ENCODE measurements at regions not wholly inside any gene's neighbourhood (a gene's known extent, or its start where the extent isn't known, plus 50 kb on each side); places are given as distances from the start of the nearest gene placed in this dataset.
"Not testable (repeated sequence)": the region's sequence is repeated elsewhere in the genome, so short reads cannot be mapped to it uniquely, and the experiment has no call there.

DNA sequence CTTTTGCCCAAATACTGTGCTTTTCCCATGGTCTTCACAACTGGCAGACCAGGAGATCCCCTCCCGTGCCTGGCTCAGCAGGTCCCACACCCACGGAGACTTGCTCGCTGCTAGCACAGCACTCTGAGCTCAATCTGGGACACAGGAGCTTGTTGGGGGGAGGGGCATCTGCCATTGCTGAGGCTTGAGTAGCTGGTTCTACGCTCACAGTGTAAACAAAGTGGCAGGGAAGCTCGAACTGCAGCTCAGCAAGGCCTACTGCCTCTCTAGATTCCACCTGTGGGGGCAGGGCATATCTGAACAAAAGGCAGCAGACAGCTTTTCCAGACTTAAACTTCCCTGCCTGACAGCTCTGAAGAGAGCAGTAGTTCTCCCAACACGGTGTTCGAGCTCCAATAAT is 251.6 kb upstream of the PCDH18 start:
- TF ChIP-seq EZH2 (IDR thresholded peaks at IDR 0.05; ENCODE audit: borderline replicate concordance, low read depth, low read length, severe bottlenecking); POLR2AphosphoS5 (IDR thresholded peaks at IDR 0.05; ENCODE audit: insufficient read depth, low read depth, low read length); POLR2A (IDR thresholded peaks at IDR 0.05; ENCODE audit: low read depth, low read length); CTCF (IDR thresholded peaks at IDR 0.05; ENCODE audit: extremely low read depth in 1 of 2, insufficient read depth in 1 of 2, low read depth in 1 of 2, low read length in 2 of 2); JUN (IDR thresholded peaks at IDR 0.05; ENCODE audit: borderline replicate concordance, insufficient read depth, insufficient read length, low read depth); GATA2 (IDR thresholded peaks at IDR 0.05; ENCODE audit: insufficient read depth, insufficient read length, low read depth, low read length); FOS (IDR thresholded peaks at IDR 0.05; ENCODE audit: borderline replicate concordance, insufficient read depth, low read length); MYC (IDR thresholded peaks at IDR 0.05; ENCODE audit: low read depth, low read length): not testable (repeated sequence)
- TF ChIP-seq, protein P1, sequence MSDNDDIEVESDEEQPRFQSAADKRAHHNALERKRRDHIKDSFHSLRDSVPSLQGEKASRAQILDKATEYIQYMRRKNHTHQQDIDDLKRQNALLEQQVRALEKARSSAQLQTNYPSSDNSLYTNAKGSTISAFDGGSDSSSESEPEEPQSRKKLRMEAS (IDR thresholded peaks at IDR 0.05; ENCODE audit: insufficient read depth, insufficient read length): not testable (repeated sequence)

Data from endothelial cell of umbilical vein (primary cell).